ENCODE measurements at regions not wholly inside any gene's neighbourhood (a gene's known extent, or its start where the extent isn't known, plus 50 kb on each side); places are given as distances from the start of the nearest gene placed in this dataset.

GRCh38 chr9:126033318-126033717 lies 286.1 kb downstream of the PBX3 start:
- TF ChIP-seq CTCF (IDR thresholded peaks at IDR 0.05): no peak
- no peak for TF ChIP-seq POLR2A (IDR thresholded peaks at IDR 0.05)

Data from right lobe of liver (tissue), 4 donors.